ENCODE measurements at regions not wholly inside any gene's neighbourhood (a gene's known extent, or its start where the extent isn't known, plus 50 kb on each side); places are given as distances from the start of the nearest gene placed in this dataset.

DNA sequence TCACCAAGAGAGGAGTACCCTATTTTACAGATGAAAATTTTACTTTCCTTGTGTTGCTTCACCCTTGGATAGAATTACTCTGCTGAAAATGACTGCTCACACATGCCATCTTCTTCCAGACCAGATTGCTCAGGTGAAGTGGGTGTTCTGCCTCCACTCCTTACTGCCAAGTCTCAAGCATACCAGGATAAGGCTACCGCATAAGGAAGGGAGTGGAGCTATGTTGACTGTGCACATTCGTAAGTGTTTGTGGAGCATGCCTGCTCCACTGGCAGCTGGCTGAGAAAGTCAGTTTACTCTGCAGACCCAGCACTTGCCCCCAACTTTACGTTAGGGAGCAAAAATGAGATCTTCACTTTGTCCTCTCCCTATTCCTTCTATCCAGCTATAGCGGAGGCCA is 405.0 kb upstream of the DDX18 start:
- Histone ChIP-seq H4K20me1 (ENCODE audit: insufficient read depth, low read length) (no peaks in the 10 kb centered on the region), H3K4me1 (ENCODE audit: control insufficient read depth, insufficient read depth, low read length) (no peaks in the 10 kb centered on the region), H3K9me3 (ENCODE audit: control insufficient read depth, insufficient read depth, low read length) (peaks cover 4% of the 10 kb centered on the region), H4K91ac (ENCODE audit: insufficient read depth, low read depth, low read length) (no peak overlapping the region), H3K56ac (ENCODE audit: extremely low read depth, insufficient read depth, low read length) (no peak overlapping the region), H2AK9ac (replicated peaks; ENCODE audit: low read depth, low read length, poor library complexity) (no peak overlapping the region), H3K23ac (ENCODE audit: low read depth, low read length) (no peak overlapping the region), H2BK15ac (ENCODE audit: low read depth, low read length) (no peak overlapping the region), H3K4ac (ENCODE audit: low read depth, low read length) (no peak overlapping the region), H3K14ac (replicated peaks; ENCODE audit: low read depth, low read length) (no peak overlapping the region), H3K9me1 (ENCODE audit: insufficient read depth, low read length) (no peaks in the 10 kb centered on the region), H3K4me3 (ENCODE audit: insufficient read depth, low read depth, low read length) (no peak overlapping the region), H3K18ac (ENCODE audit: low read depth, low read length) (no peak overlapping the region), H3K27ac (ENCODE audit: insufficient read depth, low read length) (no peak overlapping the region), H2BK120ac (ENCODE audit: low read depth, low read length) (no peak overlapping the region), H2AFZ (replicated peaks; ENCODE audit: low read length, poor library complexity) (no peak overlapping the region), H2BK20ac (ENCODE audit: low read depth, low read length) (no peak overlapping the region), H2AK5ac (ENCODE audit: low read depth, low read length) (no peak overlapping the region), H3K79me1 (ENCODE audit: low read depth in 1 of 2, low read length in 2 of 2) (no peaks in the 10 kb centered on the region), H3K9ac (ENCODE audit: low read depth, low read length) (no peak overlapping the region), H3K27me3 (ENCODE audit: control insufficient read depth, insufficient read depth, low read length) (no peaks in the 10 kb centered on the region), H4K5ac (ENCODE audit: low read depth, low read length) (no peak overlapping the region), H3K4me2 (ENCODE audit: low read depth, low read length) (no peak overlapping the region), H3K36me3 (ENCODE audit: control insufficient read depth, insufficient read depth, low read length) (no peaks in the 10 kb centered on the region), H2BK5ac (ENCODE audit: low read depth, low read length, poor library complexity, severe bottlenecking) (no peak overlapping the region), H4K8ac (ENCODE audit: low read depth in 2 of 2, low read length in 2 of 2) (no peak overlapping the region)
- TF ChIP-seq NFE2L2 (IDR thresholded peaks at IDR 0.05; ENCODE audit: low read depth, low read length): no peak
- no peak for TF ChIP-seq CHD1 (IDR thresholded peaks at IDR 0.05; ENCODE audit: low read depth, low read length)
- TF ChIP-seq POLR2A (IDR thresholded peaks at IDR 0.05; ENCODE audit: low read depth, low read length): no peak
- intact Hi-C loops (cut with micrococcal nuclease): no loop called here
- CTCF ChIA-PET: no interaction called here
- BruUV-seq (replicated peaks): no TSS peak
- no peak for ATAC-seq (ENCODE audit: low read depth)
- POLR2A ChIA-PET (ENCODE audit: unreplicated experiment): no interaction called here
- no peak for DNase-seq
- in situ Hi-C loops (cut with MboI; ENCODE audit: low sequenced_read_pairs): no loop called here
- WGBS, 2 experiments (ENCODE audit: extremely low coverage in 2 of 2, insufficient read length in 1 of 2): 63% methylated on average over 2 of the region's 4 CpGs; no CpG with 5 or more reads in 1 of the 2 experiments
- dilution Hi-C loops (cut with HindIII; ENCODE audit: low sequenced_read_pairs, unreplicated experiment): no loop called here
